Limb (tissue), 2 donors: ENCODE measurements at regions not wholly inside any gene's neighbourhood (a gene's known extent, or its start where the extent isn't known, plus 50 kb on each side); places are given as distances from the start of the nearest gene placed in this dataset.

Source experiments
- DNase-seq, 2 donors: peaks; one replicate each; pipeline ENCODE4 v3.0.0-alpha.2; 2016; ENCODE audit errors: extremely low spot score in 2 of 2

DNA sequence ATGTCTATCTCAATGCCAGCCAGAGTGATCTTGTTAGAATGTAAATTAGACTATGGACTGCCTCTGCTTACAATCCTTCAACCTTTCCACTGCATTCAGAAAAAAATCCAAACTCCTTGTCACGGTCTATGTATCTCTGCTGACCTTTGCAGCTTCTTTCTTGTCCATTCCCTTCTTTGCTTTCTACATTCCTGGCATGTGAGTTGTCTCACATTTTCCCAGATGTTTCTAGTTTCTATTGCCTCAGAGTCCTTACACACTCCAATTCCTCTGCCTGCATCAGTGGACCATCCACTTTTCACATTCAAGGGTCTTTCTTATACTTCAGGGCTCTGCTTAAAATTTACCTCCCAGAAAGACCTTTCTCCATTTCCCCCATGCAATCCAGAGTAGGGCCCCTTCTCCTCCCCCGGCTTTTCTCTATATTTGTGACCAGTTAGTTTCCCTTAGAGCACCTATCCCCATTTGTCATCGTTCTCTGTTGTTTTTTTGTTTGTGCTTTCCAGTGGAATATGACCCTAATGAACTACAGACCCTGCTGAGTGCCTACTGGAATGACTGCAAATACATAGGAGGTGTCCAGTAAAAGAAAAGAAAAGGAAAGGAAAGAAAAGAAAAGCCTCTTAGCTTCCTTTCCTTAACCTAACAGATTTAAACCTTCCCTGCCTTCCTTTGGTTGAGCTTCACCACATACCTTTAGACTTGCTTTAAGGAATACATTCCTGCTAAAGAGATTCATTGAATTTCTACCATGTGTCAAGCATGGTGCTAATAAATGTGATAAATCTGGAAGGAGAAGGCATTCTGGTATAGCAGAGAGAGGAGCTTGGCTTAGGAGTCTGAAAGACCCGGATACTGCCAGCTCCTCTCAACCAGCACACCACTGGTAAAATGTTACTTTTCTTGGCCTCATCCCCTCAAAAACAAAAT is 102.0 kb downstream of the DIRAS3 start:
- no peak for DNase-seq

DNA sequence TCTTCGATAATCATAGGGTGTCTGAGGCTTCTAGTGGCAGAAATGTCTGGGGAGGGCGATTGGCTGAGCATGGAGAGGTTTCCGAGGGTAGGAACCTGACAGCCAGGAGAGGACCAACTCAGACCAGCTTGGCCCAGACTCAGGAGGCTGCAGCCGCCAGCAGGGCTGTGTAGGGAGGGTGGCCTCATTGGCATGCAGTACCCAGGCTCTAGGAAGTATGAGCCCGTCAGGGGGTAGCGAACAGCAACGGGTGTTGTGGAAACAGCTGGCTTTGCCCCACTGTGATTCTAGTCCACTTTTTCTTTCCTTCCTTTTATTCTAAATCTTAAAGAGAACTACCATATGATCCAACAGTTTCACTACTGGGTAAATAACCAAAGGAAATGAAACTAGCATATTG is 103.3 kb downstream of the DIRAS3 start:
- DNase-seq: no peak

DNA sequence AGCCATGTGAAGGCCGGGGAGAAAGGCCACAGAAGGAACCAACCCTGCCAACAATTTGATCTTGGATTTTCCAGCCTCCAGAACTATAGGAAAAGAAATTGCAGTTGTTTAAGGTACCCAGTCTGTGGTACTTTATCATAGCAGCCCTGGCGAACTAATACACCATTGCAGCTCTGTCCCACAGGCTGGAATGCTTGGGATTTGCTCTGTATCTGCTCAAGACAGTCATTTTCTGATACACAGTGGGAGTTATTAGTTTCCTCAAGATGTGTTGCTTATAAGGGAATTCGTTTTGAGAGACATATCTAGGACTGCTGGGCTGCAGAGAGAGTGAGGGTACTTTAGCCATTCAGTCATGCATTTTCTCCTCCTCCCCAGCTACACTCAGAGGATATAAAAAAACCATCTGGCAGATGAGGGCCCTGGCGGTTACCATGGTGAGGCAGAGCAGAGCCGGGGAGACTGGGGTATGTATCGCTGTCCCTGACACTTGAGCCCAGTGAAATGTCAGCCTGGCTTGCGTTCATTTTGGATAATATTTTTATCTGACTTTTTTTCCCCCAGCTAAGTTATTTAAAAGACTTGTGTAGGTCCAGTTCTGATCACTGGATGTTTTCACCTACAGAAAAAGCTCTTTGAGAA is 104.6 kb downstream of the DIRAS3 start:
- peak; percentile 49 to 54 for DNase-seq

DNA sequence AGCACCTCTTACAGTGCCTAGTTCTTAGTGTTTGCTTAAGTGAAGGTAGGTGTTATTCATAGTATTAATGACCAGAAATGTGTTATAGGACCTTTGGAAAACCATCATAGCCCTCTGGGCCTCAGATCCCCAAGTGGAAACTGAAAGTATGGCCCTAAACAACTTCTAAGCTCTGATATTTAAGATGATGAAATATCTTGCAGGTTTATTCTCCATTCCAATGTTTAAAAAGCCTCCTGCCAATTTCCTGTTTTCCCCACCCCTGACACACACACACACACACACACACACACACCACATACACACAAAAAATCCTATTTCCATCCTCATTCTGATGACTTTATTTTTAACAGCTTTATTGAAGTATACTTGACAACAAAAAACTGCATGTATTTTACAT is 108.2 kb downstream of the DIRAS3 start:
- DNase-seq: no peak

DNA sequence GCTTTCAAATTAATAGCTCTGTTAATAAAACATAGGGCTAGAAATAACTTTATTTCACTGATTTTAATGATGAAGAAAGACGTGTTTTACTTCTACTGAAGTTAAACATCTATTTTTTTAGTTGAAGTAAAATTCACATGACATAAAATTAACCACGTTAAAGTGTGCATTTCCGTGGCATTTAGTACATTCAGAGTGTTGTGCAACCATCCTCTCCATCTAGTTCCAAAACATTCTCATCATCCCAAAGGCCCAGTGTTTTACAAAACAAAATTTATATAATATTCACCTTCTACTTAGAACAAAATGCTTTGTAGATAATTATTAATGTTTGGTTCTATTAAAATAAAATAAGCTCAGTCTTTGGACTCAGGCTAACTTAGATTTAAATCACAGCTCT is 108.5 kb upstream of the GNG12 start:
- no peak for DNase-seq

DNA sequence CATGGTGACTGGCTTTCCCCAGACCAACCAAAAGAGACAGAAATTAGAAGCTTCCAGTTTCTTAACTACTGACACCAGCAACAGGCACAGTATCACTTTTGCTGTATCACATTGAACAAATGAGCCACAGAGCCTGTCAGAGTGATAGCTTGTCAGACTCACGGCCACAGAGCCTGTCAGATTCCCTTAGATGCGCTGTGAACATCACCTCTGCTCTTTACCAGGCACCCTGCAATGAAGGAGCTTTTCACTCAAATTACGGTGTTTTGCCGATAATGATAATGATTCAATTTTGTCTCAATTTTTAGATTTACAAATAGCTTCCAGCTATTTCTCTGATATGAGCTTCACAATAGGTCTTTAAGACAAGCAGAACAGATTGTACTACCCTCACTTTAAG is 107.9 kb upstream of the GNG12 start:
- no peak for DNase-seq

DNA sequence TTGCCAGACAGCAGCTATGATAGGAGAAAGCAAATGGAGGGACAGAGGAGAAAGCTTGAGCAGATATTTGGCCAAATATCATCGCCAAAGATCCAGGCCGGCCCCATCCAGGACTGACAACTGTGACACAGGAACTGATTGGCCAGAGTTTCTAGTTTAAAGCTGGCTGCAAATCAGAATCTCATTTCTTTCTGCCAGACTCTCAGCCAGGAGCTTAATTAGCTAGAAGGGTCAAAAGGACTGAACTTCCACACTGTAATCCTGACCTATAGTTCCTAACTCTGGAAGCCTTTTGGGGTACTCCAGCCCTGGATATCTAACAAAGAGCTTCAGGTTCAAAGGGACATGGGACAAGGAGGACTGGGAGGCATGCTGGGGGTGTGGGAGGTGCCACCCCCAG is 106.7 kb upstream of the GNG12 start:
- no peak for DNase-seq

DNA sequence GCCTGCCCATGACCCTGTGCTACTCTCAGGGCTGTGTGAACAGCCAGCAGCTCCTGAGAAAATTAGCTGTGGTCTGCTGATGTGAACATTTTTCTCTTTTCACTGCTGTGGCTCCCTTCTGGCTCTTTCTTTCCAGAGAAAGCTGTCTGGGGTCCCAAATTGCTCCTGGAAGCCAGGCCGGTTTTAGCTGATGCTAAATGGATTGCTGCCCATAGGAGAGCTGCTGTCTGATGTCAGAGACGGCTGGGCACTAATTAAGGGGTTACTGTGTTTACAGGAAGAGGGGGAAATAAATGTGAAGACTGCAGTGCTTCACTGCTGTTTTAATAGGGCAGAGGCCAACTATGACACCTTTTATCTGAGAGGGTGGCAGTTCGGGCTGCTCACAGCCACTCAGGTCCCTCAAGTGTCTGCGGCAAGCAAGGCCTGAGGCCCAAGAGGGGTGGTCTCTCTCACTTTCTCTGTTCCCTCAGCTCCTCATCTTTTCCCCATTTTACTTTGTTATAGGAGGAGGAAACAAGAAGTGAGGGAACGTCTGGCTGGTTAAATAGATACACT is 106.0 kb upstream of the GNG12 start:
- DNase-seq: peak in 1 of 2 donors; percentile 31

DNA sequence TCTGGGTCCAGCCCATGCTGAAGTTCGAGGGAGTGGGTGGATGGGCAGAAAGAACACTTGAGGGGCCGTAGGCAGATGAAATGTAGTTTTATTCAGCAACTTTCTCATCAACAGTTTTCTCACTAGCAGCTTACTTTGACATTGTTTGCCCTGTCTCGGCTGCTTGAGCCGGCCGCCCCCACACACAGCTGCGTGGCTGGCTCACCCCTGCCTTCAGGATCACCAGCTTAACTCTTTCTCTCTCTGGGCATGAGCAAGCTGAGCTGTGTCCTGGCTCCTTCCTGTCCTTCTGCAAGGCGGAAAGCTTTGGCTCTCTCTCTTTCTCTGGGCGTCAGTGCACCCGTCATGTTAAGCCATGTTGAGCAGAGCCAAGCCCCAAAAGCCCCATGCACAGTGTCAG is 104.4 kb upstream of the GNG12 start:
- no peak for DNase-seq

DNA sequence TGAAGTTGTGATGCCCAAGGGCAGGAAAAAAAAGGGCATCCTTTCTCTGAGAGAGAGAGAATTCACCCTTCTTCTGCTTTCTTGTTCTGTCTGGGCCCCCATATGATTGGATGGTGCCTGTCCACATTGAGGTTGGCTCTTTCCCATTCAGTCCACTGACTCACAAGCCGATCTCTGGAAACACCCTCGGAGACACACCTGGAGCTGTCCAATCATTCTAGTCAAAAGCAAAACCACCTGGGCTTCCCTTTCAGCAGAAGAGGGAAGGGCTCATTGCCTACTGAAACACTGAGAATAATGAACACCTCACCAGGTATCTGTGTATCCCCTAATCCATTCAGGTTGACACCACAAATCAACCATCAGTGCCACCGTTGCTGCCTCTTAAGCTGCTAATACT is 103.7 kb upstream of the GNG12 start:
- no peak for DNase-seq

DNA sequence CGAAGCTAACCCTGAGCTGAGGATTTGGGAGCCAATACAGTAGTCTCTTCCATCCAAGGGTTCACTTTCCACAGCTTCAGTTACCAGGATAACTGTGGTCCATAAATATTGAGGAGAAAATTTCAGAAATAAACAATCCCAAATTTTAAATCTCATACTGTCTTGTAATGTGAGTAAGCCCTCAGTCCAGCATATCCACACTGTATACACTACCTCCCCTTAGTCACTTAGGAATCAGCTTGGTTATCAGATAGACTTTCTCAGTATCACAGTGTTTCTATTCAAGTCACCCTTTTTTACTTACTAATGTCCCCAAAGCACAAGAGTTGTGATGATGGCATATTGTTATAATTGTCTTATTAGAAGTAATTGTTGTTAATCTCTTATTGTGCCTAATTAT is 102.3 kb upstream of the GNG12 start:
- no peak for DNase-seq

DNA sequence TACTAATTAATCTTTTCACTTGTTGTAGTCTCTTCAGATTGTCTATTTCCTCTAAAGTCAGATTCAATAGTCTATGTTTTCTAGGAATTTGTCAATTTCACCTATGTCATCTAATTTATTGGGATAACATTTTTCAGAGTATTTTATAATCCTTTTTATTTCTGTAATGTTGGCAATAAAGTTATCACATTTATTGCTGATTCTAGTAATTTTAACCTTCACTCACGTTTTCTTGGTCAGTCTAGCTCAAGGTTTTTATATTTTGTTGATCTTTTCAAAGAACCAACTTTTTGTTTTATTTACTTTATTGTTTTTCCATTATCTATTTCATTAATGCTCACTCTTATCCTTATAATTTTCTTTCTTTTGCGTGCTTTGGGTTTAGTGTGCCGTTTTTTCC is 97.9 kb upstream of the GNG12 start:
- no peak for DNase-seq

DNA sequence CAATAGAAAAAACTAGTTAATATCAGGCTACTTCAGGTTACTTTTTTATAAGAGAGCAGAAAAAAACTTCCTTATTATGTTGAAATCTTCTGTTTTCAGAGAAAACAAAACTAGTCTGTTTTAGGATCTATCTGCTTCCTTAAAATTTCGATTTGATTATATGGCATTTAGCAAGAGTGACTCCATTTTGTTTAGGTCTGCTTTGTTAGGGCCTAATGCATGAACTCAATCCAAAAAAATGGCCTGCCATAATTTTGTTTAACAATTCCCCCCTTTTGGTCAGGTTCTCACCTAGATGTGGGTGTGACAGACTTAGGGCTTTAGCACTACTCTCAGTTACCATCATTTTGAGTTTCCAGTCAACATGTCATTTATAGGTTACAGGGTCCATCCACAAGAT is 89.8 kb upstream of the GNG12 start:
- DNase-seq: no peak

DNA sequence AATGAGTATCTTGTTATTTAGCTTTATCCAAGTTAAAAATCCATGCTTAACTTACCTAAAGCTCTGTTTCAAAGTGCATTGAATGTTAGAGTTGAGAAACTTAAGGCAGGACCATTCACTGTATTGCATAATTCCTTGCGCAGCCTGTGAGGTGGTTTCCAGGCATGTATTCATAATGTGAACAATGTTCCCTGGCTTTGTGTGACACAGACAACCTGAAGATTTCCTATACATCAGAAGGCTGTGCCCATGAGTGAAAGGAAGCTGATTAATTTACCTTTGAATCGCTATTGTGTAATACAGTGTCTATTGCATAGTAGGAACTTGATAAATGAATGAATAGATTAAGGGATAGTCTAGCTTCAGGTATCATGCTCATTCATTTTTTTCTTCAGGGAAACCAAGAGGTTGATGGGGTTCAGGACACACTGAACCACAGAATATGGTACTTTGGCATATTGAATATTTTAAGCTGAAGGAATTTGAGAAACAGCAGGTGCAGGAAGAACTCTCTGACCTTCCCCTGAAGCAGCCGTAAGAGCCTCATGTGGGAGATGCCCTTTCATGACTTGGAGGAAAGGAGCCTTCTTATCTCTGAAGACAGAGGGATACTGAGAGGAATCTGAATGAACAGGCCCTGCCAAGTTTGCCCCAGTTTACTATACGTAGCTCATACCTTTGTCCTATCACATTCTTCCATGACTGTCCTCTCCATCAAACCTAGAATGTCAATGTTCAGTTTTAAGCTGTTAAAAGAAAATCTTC is 88.6 kb upstream of the GNG12 start:
- DNase-seq: no peak

DNA sequence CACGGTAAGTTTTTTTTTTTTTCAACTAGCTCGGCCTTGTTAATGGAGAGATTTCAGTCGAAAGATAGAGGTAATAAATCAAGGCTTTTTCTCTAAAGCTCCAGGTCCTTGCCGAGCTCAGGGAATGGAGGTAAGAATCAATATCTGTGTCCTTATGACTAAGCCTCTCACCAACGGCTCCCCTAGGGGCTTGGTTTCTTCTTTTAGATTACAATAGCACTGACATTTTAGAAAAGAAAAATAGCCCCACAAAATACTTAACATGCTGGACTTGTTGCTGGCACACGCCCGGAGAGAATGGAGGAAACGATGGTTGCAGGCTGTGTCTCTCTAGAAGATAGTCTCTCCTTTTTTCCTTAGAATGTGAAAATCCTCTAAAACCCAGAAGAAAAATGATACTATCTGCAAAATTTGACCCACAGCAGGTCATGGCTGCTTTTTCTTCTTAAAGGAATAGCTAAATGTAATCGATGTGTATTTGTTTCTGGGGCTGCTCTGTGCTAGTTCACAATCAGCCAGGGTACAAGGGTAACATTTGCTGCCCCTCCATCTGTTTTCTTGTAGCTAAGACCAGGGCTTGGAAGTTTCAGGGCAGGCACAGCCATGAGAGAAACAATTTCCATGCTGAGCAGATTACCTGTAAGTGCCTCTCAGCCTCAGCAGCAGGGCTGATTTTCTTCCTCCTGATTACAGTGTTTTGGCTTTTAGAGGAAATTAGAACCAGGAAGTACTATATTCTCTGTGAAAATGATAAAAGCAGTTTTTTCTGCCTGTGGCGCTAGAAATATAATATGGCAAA is 86.2 kb upstream of the GNG12 start:
- no peak for DNase-seq

DNA sequence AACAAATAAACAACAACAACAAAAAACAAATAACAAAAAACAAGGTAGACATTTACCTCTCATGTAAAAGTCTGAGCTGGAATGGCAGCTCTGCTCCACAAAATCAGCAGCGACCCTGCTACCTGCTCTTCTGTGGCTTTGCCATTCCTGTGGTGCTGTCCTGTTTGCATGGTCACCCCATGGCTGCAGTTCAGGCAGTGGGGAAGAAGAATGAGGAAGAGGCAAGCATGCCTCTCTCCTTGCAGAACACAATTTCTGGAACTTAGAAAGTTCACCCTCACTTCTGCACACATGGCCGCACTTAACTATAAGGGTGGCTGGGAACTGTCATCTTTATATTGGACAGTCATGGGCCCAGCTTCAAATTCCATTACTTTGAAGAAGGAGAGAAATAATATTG is 84.8 kb upstream of the GNG12 start:
- DNase-seq: no peak

DNA sequence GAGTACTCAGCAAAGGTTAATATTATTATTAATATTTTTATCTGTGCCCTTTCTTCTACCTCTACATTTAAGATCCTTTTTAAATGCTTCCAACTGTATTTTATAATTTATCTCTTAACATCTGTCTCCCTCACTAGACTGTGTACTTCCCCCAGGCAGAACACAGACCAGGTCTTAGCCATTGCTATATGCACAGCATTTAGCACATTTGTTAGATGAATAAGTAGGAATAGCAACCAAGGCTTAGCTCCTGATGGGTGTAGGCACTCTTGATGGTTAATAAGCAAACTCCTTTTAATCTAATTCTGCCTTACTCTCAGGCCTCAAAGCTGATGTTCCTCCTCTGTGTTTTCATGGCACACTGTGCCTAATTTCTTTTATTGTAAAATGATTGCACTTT is 83.7 kb upstream of the GNG12 start:
- no peak for DNase-seq

DNA sequence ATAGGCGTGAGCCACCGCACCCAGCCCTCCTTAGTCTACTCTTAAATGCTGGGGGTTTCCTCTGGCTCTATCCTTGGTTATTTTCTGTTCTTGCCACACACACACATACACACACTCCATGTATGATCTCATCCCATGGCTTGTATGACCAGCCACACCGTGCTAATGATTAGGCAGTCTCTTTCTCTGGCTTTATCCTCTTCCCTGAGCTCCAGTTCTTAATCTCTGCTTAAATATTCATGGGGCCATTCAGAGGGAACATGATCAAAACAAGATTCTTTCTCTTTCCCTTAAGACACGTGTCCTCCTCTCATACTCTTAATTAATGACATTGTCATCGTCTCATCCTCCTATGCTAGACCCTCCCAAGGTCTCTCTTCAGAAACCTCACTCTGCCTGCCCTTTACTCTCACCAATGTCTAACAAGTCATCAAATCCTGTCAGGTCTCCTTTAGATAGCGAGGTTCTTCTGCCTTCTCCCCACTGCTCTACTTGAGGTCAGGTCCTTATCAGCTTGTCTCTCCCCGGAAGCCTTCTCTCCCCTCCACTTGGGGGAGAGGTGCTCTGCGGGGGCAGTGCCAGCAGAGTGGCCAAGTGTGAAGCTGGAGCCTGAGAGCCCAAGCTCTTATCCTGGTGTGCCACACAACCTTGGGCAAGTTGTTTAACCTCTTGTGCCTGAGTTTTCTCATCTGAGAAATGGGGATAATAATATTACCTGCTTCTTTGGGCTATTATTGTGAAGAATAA is 83.0 kb upstream of the GNG12 start:
- DNase-seq: no peak

DNA sequence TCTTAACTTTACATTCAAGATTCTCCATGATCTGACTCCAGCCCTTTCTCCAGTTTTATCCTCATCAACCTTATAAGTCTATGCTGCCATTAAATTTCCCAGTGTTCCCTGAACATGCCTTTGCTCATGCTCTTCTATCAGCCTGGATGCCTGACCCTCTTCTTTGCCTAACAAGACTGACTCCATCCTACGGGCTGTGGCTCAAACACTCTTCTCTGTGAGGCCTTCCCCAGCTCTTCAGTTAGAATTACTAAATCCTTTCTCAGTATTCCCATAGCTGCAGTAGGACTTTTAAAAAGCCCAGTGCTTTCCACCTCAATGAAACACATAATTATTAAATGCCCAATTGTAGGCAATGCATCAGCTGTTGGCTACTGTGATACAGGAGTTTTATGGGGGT is 76.5 kb upstream of the GNG12 start:
- DNase-seq: no peak

DNA sequence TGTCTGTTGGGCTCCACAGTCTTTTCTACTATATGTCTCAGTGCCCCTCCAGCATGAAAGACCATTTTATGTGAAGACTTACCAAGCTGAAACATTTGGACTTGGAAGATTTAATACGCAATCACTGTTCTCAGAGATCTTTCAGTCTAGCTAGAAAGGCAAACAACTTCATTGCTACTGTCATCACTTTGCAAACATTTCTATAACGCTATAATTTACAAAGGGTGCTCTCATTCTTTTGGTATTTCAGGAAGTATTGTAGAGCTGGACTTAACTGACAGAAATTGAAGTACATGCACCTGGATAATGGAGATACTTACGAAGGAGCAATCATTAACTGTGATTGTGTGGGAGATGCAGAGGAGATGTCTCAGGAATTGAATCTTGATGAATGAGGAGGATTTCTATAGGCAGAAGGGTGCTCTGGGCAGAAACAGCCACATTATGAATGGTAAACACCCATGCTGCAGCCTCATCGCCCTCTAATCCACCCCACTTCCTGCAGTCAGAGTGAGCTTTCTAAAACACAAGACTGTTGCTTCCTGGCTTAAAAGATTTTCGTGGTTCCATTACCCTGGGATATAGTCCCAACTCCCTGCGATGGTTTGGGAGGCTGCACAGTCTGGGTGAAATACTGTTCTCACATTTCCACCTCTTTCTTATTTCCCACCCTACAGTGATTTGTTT is 75.1 kb upstream of the GNG12 start:
- DNase-seq: no peak
